GM23338 (cell line): ENCODE measurements at regions not wholly inside any gene's neighbourhood (a gene's known extent, or its start where the extent isn't known, plus 50 kb on each side); places are given as distances from the start of the nearest gene placed in this dataset.
A peak's percentile ranks its signal among the peaks of the same experiment; 100 is the strongest.

Experiments used
- ATAC-seq: fragments of 200-7000 bp; cut with Tn5 transposase; 3 replicates; pipeline ENCODE4 v1.9.1; 2020
- DNase-seq: peaks from one replicate; pipeline ENCODE4 v3.0.0-alpha.2; 2015; ENCODE audit warnings: low spot score
- H2AFZ ChIP-seq: fragments of 200-600 bp; sonication (generic); 2 replicates; pipeline ENCODE4 v1.8.0; 2016; ENCODE audit warnings: antibody characterized with exemption, mild to moderate bottlenecking, moderate library complexity
- H3F3A ChIP-seq: fragments of 200-600 bp; sonication (generic); replicated peaks from 2 replicates; pipeline ENCODE4 v1.8.0; 2017; ENCODE audit warnings: antibody characterized with exemption, mixed run types, low read depth
- H3K27ac ChIP-seq: fragments of 200-600 bp; sonication (generic); 2 replicates; pipeline ENCODE4 v1.6.1; 2016; ENCODE audit warnings: low read depth
- H3K27me3 ChIP-seq: fragments of 200-600 bp; sonication (generic); 2 replicates; pipeline ENCODE4 v1.8.0; 2016; ENCODE audit warnings: mild to moderate bottlenecking, mixed run types, moderate library complexity; ENCODE audit not compliant: insufficient read depth
- H3K36me3 ChIP-seq: fragments of 200-600 bp; sonication (generic); 2 replicates; pipeline ENCODE4 v1.8.0; 2016; ENCODE audit warnings: mild to moderate bottlenecking; ENCODE audit not compliant: insufficient read depth
- H3K4me1 ChIP-seq: fragments of 200-600 bp; sonication (generic); 2 replicates; pipeline ENCODE4 v1.8.0; 2016; ENCODE audit warnings: mild to moderate bottlenecking, moderate library complexity; ENCODE audit not compliant: insufficient read depth
- H3K4me2 ChIP-seq: fragments of 200-600 bp; sonication (generic); 2 replicates; pipeline ENCODE4 v1.7.1; 2017; ENCODE audit warnings: mixed run types
- H3K4me3 ChIP-seq: fragments of 200-600 bp; sonication (generic); 2 replicates; pipeline ENCODE4 v1.6.1; 2016; ENCODE audit warnings: mixed run types
- H3K79me2 ChIP-seq: fragments of 200-600 bp; sonication (generic); replicated peaks from 2 replicates; pipeline ENCODE4 v1.8.0; 2017; ENCODE audit warnings: mild to moderate bottlenecking; ENCODE audit not compliant: insufficient read depth
- H3K9me2 ChIP-seq: fragments of 200-600 bp; sonication (generic); 2 replicates; pipeline ENCODE4 v1.8.0; 2017; ENCODE audit not compliant: insufficient read depth
- H4K20me1 ChIP-seq: fragments of 200-600 bp; sonication (generic); replicated peaks from 2 replicates; pipeline ENCODE4 v1.8.0; 2017; ENCODE audit warnings: mild to moderate bottlenecking; ENCODE audit not compliant: insufficient read depth
- H3K27ac Mint-ChIP-seq: 2 replicates; pipeline ENCODE4 v1.8.0; 2020; ENCODE audit warnings: inconsistent platforms, mild to moderate bottlenecking, moderate library complexity, mixed read lengths
- H3K27me3 Mint-ChIP-seq: 3 replicates; pipeline ENCODE4 v1.8.0; 2022; ENCODE audit warnings: low read depth, mild to moderate bottlenecking, moderate library complexity, mixed read lengths, inconsistent platforms; ENCODE audit not compliant: insufficient read depth, poor library complexity
- H3K36me3 Mint-ChIP-seq: 3 replicates; pipeline ENCODE4 v1.8.0; 2021; ENCODE audit warnings: low read depth, mild to moderate bottlenecking, inconsistent platforms, moderate library complexity, mixed read lengths
- H3K4me1 Mint-ChIP-seq: 3 replicates; pipeline ENCODE4 v1.8.0; 2020; ENCODE audit warnings: mild to moderate bottlenecking, inconsistent platforms, mixed read lengths
- H3K4me3 Mint-ChIP-seq: 3 replicates; pipeline ENCODE4 v1.8.0; 2021; ENCODE audit warnings: moderate library complexity, mild to moderate bottlenecking, inconsistent platforms, mixed read lengths
- H3K9me3 Mint-ChIP-seq: 3 replicates; pipeline ENCODE4 v1.8.0; 2020; ENCODE audit warnings: moderate library complexity, mild to moderate bottlenecking, inconsistent platforms, mixed read lengths
- CREB1 ChIP-seq: fragments of 250-450 bp; sonication (Bioruptor Pico); IDR thresholded peaks from 2 replicates; pipeline ENCODE4 v1.5.0; 2020; ENCODE audit warnings: low read depth, mild to moderate bottlenecking, moderate library complexity
- EZH2 ChIP-seq: fragments of 200-600 bp; sonication (generic); IDR thresholded peaks from one replicate; pipeline ENCODE4 v1.8.0; 2017; ENCODE audit warnings: antibody characterized with exemption, mild to moderate bottlenecking, low read depth; ENCODE audit not compliant: unreplicated experiment
- EZH2phosphoT487 ChIP-seq: fragments of 200-600 bp; sonication (generic); IDR thresholded peaks from one replicate; pipeline ENCODE4 v1.8.1; 2018; ENCODE audit warnings: antibody characterized with exemption; ENCODE audit not compliant: unreplicated experiment
- JUNB ChIP-seq: IDR thresholded peaks from one replicate; pipeline ENCODE4 v1.6.1; 2016; ENCODE audit warnings: antibody characterized with exemption; ENCODE audit not compliant: unreplicated experiment
- NANOG ChIP-seq: IDR thresholded peaks from 2 replicates; pipeline ENCODE4 v1.6.1; 2016; ENCODE audit warnings: antibody characterized with exemption, borderline replicate concordance
- POLR2AphosphoS5 ChIP-seq: IDR thresholded peaks from 2 replicates; pipeline ENCODE4 v1.6.1; 2016; ENCODE audit warnings: antibody characterized with exemption, low read depth
- REST ChIP-seq: IDR thresholded peaks from one replicate; pipeline ENCODE4 v1.6.1; 2018; ENCODE audit warnings: antibody characterized with exemption; ENCODE audit not compliant: unreplicated experiment
- STAT1 ChIP-seq: IDR thresholded peaks from one replicate; pipeline ENCODE4 v1.6.1; 2016; ENCODE audit warnings: antibody characterized with exemption; ENCODE audit not compliant: unreplicated experiment
- ZNF114 ChIP-seq: fragments of 250-450 bp; sonication (Bioruptor Pico); IDR thresholded peaks from 2 replicates; pipeline ENCODE4 v1.5.0; 2020; ENCODE audit warnings: mild to moderate bottlenecking, moderate library complexity
- ZNF462 ChIP-seq: fragments of 250-450 bp; sonication (Bioruptor Pico); IDR thresholded peaks from 2 replicates; pipeline ENCODE4 v1.5.0; 2020; ENCODE audit warnings: mild to moderate bottlenecking, moderate library complexity
- TF ChIP-seq, protein P1 (sequence below): IDR thresholded peaks from 2 replicates; pipeline ENCODE4 v1.6.1; 2016; ENCODE audit warnings: antibody characterized with exemption
- TF ChIP-seq, protein P2 (sequence below), 2 experiments: fragments of 200-600 bp in 1 of 2; sonication (generic) in 1 of 2; conservative IDR thresholded peaks; 2 replicates each; pipeline versions ENCODE4 v1.5.1 to v1.6.1; 2016 to 2017; ENCODE audit warnings: antibody characterized with exemption in 2 of 2, low read depth in 2 of 2, mild to moderate bottlenecking in 2 of 2, moderate library complexity in 1 of 2

DNA sequence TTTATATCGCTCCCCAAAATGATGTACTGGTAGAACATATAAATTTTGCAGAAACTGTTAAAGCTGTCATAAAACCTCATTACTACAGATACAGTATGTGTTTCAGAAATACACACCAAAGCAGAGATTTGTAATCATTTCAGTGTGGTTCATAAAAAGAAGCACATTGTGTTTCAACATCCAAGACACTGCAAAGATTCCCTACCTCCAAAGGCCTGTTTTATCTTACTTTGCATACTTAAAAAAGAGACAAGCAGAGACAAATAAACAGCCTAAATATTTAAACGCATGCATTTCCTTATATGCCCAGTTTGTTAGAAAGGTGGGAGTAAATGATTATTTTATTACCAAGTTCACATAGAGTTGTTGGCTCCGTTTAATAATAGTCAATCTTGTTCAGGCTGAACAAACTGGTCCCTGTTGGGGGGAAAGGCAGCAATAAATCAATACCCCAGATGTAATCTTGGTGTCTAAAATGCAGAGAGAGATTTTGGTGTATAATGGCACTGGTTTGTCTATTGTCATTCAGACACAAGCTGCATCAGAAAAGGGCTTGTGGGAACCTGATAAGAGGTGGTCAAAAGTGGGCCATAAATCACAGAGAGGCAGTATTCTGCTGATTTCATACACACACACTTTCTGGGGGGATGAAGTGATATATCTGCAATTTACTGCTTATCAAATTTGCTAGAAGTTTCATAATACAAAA is 321.4 kb upstream of the ETAA1 start:
- H3K4me2 ChIP-seq: no peak overlapping the region
- no peak for DNase-seq
- H3K4me1 ChIP-seq: no peaks in the 10 kb centered on the region
- Mint-ChIP-seq H3K36me3 (no peaks in the 10 kb centered on the region), H3K4me3 (no peak overlapping the region), H3K9me3 (peaks cover 3% of the 10 kb centered on the region; the same call in 2 of the 3 replicates), H3K27ac (no peak overlapping the region), H3K27me3 (no peaks in the 10 kb centered on the region), H3K4me1 (no peaks in the 10 kb centered on the region; the same call in 2 of the 3 replicates)
- H4K20me1 ChIP-seq: no peaks in the 10 kb centered on the region
- no peaks in the 10 kb centered on the region for H3K79me2 ChIP-seq
- H2AFZ ChIP-seq: peak overlapping the region; percentile 43; the same call in 1 of the 2 replicates
- ATAC-seq: no peak
- no peaks in the 10 kb centered on the region for H3K27me3 ChIP-seq
- TF ChIP-seq, protein P1, sequence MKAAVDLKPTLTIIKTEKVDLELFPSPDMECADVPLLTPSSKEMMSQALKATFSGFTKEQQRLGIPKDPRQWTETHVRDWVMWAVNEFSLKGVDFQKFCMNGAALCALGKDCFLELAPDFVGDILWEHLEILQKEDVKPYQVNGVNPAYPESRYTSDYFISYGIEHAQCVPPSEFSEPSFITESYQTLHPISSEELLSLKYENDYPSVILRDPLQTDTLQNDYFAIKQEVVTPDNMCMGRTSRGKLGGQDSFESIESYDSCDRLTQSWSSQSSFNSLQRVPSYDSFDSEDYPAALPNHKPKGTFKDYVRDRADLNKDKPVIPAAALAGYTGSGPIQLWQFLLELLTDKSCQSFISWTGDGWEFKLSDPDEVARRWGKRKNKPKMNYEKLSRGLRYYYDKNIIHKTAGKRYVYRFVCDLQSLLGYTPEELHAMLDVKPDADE: no peak
- no peak for TF ChIP-seq NANOG
- TF ChIP-seq EZH2: no peak
- TF ChIP-seq, protein P2, sequence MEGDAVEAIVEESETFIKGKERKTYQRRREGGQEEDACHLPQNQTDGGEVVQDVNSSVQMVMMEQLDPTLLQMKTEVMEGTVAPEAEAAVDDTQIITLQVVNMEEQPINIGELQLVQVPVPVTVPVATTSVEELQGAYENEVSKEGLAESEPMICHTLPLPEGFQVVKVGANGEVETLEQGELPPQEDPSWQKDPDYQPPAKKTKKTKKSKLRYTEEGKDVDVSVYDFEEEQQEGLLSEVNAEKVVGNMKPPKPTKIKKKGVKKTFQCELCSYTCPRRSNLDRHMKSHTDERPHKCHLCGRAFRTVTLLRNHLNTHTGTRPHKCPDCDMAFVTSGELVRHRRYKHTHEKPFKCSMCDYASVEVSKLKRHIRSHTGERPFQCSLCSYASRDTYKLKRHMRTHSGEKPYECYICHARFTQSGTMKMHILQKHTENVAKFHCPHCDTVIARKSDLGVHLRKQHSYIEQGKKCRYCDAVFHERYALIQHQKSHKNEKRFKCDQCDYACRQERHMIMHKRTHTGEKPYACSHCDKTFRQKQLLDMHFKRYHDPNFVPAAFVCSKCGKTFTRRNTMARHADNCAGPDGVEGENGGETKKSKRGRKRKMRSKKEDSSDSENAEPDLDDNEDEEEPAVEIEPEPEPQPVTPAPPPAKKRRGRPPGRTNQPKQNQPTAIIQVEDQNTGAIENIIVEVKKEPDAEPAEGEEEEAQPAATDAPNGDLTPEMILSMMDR (conservative IDR thresholded peaks at IDR 0.05; ENCODE audit: low read depth in 2 of 2): no peak
- TF ChIP-seq JUNB: no peak
- no peak for TF ChIP-seq ZNF114 (CRISPR knock-in tag)
- no peak for TF ChIP-seq POLR2AphosphoS5
- no peak for TF ChIP-seq STAT1
- TF ChIP-seq EZH2phosphoT487: no peak
- no peak for TF ChIP-seq ZNF462 (CRISPR knock-in tag)
- TF ChIP-seq REST: no peak
- no peak for TF ChIP-seq CREB1 (CRISPR knock-in tag)
- H3K27ac ChIP-seq: no peak overlapping the region
- H3K4me3 ChIP-seq: no peak overlapping the region
- no peaks in the 10 kb centered on the region for H3F3A ChIP-seq
- H3K9me2 ChIP-seq: peaks cover 13% of the 10 kb centered on the region
- H3K36me3 ChIP-seq: no peaks in the 10 kb centered on the region
